HG02973 (cell line): ENCODE measurements at regions not wholly inside any gene's neighbourhood (a gene's known extent, or its start where the extent isn't known, plus 50 kb on each side); places are given as distances from the start of the nearest gene placed in this dataset.
"Not testable (repeated sequence)": the region's sequence is repeated elsewhere in the genome, so short reads cannot be mapped to it uniquely, and the experiment has no call there.

Source experiments
- ATAC-seq: cut with Tn5 transposase; IDR thresholded peaks from one replicate; pipeline ENCODE4 v1.9.1; 2021; ENCODE audit warnings: moderate library complexity; ENCODE audit not compliant: unreplicated experiment

DNA sequence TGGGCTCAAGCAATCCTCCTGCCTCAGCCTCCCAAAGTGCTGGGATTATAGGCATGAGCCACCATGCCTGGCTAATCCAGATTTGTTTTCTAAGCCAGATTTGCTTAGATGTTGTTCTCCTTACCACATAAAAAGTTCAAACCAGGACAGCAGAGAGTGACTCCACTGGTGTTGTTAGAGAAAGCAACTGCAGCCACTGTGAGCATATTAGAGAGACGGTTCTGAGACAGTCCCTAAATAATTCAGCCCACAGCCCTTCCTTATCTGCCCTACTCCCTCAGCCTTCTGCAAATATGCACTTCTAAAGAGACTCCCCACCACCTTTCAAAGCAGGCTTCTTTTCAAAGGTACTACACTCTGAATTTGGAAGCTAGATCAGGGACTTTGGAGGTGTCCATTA lies 96.1 kb downstream of the DRD1 start:
- ATAC-seq, result no peak

- no peak for ATAC-seq
Observed at GRCh38 chr5:175347027-175347426, 97.0 kb downstream of the DRD1 start.

DNA sequence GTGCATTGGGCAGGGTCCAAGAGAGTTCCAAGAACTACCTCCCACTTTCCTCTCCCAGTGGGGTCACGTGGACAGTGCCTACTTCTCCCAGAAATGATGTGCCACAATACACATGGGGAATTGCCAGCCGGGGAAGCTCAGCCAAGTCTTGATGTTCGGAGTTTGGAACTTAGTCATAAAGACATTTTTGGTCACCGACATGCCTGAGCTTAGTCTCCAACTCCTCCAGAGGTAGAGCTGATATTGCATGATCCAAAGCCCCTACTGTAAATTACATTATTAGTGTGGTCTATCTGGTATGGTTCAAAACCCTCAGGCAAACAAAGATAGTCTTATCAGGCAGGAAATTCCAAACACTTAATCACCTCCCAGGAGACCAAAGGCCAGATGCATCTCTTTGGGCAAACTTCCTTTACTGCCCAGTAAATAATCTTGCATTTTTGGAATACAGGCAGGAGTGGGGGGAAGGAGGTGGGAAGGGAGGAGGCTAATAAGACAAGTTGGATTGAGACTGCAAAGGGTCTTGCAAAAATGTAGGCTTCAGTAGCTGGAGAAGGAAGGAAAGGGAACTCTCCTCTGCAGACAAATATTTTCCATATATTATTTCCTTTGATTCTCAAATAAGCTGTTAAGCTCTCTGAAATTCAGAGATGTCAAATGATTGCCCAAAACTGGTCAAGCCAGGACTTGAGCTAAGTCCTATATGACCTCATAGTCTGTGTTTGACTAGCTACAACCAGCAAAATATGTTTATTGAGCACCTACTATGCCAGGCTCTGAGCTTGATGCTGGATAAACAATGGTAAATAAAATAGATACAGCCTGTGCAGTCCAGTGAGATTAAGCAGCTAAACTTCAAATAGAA lies 99.4 kb downstream of the DRD1 start:
- no peak for ATAC-seq

DNA sequence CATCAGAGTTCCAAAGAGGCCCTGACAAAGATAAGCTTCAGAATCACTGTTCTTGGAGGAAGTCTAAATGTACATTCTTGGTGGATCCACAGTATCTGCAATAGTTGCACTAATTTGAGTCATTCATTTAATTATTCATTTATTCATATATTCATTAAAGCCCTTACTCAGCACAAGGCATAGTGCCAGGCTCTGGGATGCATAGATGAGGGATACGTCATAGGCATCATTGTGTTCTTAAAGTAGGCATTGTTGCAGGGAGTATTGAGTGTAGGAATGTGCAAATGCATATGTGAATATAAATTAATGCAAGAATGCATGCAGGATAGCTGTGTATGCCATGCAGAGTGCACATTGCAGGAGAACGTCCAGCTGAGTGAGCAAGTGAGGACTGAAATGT lies 100.7 kb downstream of the DRD1 start:
- ATAC-seq, result no peak

- no peak for ATAC-seq
Observed at GRCh38 chr5:175340180-175340579, 103.8 kb downstream of the DRD1 start.

DNA sequence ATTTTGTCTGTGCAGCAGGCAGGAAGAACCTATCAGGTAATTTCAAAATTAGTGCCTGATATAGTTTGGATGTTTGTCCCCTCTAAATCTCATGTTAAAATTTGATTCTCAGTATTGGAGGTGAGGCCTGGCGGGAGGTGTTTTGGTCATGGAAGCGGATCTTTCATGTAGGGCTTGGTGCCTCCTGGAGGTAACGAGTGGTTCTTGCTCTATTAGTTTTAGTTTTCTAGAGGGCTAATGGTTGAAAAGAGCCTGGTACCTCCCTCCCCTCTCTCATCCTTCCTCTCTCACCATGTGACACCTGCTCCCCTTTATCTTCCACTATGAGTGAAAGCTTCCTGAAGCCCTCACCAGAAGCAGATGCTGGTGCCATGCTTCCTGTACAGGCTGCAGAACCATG lies 106.3 kb downstream of the DRD1 start:
- ATAC-seq, result no peak

DNA sequence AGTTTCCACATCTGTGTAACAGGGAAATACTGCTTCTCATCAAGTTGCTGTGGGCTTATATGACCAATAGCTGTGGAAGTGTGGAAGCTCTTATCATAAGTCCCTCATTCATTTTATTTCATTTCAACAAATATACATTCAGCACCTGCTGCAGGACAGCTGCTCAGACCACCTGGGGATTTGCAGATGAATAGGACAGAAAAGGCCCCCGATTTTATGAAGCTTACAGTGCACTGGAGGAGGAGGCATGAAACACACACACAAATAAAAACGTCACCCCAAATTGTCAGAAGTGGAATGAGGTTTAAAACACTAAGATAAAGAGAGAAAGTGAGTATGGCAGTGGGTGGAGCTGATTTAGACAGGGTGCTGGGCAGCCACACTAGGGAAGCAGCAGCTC lies 107.2 kb downstream of the DRD1 start:
- no peak for ATAC-seq

DNA sequence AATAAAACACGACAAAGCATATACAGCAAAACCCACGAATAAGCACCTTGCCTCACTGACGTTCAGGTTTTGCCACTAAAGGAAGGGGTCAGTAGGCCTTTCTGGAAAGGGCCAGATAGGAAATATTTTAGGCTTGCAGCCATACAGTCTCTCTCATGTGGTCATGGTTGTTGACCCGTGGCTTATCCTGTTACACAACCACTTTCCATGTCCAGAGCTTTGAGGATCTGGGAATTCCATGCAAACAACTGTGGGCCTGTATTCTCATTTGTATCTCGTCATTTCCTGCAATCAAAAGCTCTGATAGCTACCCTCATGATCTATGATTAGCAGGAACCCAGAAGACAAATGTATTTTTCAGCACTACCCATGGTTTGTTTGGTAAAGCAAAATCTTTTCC lies 108.3 kb downstream of the DRD1 start:
- no peak for ATAC-seq

DNA sequence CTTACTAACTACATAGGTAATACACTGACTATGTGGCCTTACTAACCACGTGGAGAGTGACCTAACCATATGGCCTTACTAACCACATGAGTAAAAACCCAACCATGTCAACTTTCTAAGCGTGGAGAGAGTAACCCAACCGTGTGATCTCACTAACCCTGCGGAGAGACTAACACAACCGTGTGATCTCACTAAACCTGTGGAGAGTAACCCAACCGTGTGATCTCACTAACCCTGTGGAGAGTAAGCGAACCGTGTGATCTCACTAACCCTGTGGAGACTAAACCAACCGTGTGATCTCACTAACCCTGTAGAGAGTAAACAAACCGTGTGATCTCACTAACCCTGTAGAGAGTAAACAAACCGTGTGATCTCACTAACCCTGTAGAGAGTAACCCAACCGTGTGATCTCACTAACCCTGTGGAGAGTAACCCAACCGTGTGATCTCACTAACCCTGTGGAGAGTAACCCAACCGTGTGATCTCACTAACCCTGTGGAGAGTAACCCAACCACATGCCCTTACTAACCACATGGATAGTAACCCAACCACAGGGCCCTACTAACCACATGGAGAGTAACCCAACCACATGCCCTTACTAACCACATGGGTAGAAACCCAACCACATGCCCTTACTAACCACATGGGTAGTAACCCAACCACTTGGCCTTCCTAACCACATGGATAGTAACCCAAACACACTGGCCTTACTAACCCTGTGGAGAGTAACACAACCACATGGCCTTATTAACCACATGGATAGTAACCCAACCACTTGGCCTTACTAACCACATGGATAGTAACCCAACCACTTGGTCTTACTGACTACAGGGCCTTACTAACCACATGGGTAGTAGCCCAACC lies 112.6 kb downstream of the DRD1 start:
- not testable (repeated sequence) for ATAC-seq

GRCh38 chr5:175329976-175330375 lies 114.0 kb downstream of the DRD1 start:
- ATAC-seq, result no peak

DNA sequence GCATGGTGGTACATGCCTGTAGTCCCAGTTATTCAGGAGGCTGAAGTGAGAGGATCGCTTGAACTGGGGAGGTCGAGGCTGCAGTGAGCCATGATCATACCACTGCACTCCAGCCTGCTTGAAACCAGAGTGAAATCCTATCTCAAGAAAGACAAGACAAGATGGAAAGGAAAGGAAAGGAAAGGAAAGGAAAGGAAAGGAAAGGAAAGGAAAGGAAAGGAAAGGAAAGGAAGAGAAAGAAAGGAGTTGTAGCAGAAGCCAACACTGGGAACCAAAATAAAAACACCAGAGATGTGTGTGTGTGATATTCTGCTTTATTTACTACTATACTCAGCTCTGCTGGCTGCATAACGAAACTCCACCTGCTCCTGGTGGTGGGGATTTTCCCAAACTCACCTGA lies 115.3 kb downstream of the DRD1 start:
- no peak for ATAC-seq

- ATAC-seq, result no peak
Observed at GRCh38 chr5:175328176-175328575, 115.8 kb downstream of the DRD1 start.

DNA sequence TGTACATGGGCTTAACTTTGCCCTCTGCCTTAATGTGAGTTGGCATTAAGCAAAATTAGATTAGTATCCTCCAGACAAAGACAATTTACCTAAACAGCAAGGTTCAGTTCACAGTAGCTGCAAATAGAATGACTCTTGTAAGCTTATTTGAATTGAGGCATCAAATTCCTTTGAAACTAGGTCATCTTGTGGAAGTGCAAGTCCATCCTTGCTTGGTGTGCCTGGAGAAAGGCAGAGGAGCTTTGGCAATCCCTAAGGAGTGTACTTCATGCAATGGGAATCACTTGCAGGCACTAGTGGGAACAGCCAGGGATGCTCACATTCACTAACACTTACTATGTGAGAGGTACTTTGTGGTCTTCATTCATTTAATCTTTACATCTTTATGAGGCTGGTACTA lies 118.3 kb downstream of the DRD1 start:
- no peak for ATAC-seq

DNA sequence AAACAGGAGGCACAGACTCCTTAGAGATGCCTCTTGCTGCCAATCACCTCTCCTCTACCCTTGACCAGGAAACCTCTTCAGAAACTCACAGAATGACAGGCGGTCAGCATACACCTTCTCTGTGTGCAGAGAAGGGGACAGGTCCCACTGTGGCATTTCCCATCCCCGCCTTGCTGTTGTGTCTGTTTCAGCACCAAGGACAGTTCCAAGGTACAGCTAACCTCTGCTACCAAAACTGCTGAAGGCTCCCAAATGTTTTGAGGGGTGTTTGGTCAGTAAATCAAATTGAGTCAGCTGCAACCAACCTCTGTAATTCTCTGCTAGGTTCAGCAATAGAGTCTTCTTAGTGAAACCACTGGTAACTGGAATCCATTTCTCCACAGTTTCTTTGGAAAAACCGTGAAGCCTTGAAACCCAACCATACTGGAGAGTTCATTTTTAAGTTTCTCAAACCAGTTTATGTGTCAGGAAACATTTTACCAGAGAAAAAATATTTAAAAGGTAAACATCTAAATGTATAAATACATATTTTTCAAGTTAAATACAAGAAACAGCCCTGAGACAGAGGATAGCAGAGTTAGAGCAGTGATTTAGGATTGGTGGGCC lies 122.0 kb downstream of the DRD1 start:
- ATAC-seq, result no peak

DNA sequence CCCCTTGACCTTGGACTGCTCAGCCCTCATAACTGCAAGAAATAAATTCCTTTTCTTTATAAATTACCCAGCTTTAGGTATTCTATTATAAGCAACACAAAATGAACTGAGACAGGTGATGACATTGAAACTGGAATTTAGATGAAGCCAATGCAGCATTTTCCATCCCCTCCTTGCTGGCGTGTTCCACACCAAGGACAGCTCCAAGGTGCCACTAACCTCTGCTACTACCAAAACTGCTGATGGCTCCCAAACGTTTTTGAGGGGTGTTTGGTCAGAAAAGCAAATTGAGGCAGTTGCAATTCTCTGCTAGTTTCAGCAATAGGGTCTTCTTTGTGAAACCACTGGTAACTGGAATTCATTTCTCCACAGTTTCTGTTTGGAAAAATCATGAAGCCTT lies 124.8 kb downstream of the DRD1 start:
- no peak for ATAC-seq

GRCh38 chr5:175317872-175318271 lies 126.1 kb downstream of the DRD1 start:
- ATAC-seq, result no peak

DNA sequence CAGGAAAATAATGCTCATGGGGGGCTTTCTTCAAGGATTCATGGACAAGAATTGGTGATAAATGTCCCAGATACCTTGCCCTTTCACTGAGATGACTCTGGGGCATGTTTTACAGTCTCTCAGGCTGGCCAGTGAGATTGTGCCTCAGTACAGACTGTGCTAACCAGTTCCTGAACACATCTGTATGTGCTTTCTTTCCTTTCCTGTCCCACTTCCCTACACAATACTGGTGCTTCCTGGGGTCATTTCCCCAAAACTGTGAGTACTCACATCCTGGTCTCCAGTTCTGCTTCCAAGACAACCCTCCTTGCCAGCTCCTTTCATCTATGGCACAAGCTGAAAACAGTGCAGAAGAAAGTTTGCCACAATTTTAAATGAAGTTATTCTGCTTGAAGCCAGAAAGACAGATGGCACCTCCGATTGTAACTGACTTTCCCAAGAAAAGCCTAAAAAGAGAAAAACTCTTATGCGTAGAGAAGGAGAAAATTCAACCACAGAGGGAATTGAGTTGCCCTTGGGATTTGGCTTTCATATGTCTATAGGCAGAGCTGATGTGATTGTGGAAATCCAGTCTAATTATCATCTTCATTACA lies 134.7 kb downstream of the DRD1 start:
- ATAC-seq, result no peak

GRCh38 chr5:175308701-175309100 lies 135.3 kb downstream of the DRD1 start:
- no peak for ATAC-seq

DNA sequence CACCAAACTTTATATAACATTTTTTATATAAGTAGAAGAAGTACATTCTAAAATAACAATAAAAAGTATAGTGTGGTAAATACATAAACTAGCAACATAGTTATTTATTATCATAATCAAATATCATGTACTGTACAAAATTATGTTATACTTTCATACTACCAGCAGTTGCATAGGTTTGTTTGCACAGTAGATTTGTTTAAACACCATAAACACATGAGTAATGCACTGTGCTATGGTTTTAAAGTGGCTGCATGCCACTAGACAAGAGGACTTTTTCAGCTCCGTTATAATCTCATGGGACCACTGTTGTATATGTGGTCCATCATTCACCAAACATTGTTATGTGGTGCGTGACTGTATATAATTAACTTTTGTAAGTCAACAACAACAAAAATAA lies 137.6 kb downstream of the DRD1 start:
- ATAC-seq, result no peak

DNA sequence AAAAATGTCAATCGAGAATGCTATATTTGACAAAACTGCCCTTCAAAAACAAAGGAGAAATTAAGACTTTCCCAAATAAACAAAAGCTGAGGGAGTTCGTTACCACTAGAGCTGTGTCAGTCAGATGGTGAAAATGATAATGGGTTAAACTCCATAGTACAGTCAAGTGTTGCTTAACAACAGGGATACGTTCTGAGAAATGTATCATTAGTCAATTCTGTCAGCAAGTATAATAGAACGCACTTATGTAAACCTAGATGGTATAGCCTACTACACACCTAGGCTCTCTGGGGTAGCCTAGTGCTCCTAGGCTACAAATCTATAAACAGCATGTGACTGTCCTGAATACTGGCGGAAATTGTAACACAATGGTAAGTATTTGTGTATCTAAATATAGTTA lies 138.7 kb downstream of the DRD1 start:
- no peak for ATAC-seq

- no peak for ATAC-seq
Observed at GRCh38 chr5:175290379-175290778, 153.6 kb downstream of the DRD1 start.
